ENCODE measurements at regions not wholly inside any gene's neighbourhood (a gene's known extent, or its start where the extent isn't known, plus 50 kb on each side); places are given as distances from the start of the nearest gene placed in this dataset.

GRCh38 chr4:26144526-26145155 lies 176.2 kb upstream of the RBPJ start:
- TF ChIP-seq CTCF (conservative IDR thresholded peaks at IDR 0.05) (no peak), EZH2 (IDR thresholded peaks at IDR 0.05; ENCODE audit: low read depth) (no peak)

All from PC-9 (cell line).